Muscle of leg (tissue), 3 donors: ENCODE measurements at regions not wholly inside any gene's neighbourhood (a gene's known extent, or its start where the extent isn't known, plus 50 kb on each side); places are given as distances from the start of the nearest gene placed in this dataset.

Experiments
- DNase-seq: peaks from one replicate; pipeline ENCODE4 v3.0.0; 2013
- H3K27ac ChIP-seq: one replicate; pipeline ENCODE4 v1.5.1; 2013; ENCODE audit warnings: mild to moderate bottlenecking, low read length, control low read depth
- H3K27me3 ChIP-seq: one replicate; pipeline ENCODE4 v1.6.1; 2013; ENCODE audit warnings: low read length; ENCODE audit not compliant: control insufficient read depth, insufficient read depth
- H3K36me3 ChIP-seq: one replicate; pipeline ENCODE4 v1.6.1; 2013; ENCODE audit warnings: low read length; ENCODE audit not compliant: control insufficient read depth, insufficient read depth
- H3K4me1 ChIP-seq: one replicate; pipeline ENCODE4 v1.6.1; 2013; ENCODE audit warnings: low read length; ENCODE audit not compliant: control insufficient read depth, insufficient read depth
- H3K4me3 ChIP-seq: one replicate; pipeline ENCODE4 v1.5.1; 2013; ENCODE audit warnings: low read length, control low read depth
- H3K9me3 ChIP-seq: replicated peaks from 2 replicates; pipeline ENCODE4 v1.6.1; 2013; ENCODE audit warnings: low read depth, low read length; ENCODE audit not compliant: control insufficient read depth
- WGBS: methylation state at CpG from one replicate; pipeline ENCODE4 v1.1.5; 2013; ENCODE audit warnings: missing lambda C conversion rate; ENCODE audit not compliant: insufficient coverage; 5-methylcytosine and 5-hydroxymethylcytosine counted together

- Histone ChIP-seq H3K27me3 (no peaks in the 10 kb centered on the region), H3K36me3 (no peaks in the 10 kb centered on the region), H3K9me3 (no peaks in the 10 kb centered on the region), H3K4me1 (no peaks in the 10 kb centered on the region), H3K4me3 (no peak overlapping the region), H3K27ac (no peak overlapping the region)
- no CpG with 5 or more reads among the region's 2 CpGs for WGBS
- DNase-seq, result no peak
Observed at GRCh38 chr3:34599595-34599994, 801.2 kb downstream of the PDCD6IP start.

DNA sequence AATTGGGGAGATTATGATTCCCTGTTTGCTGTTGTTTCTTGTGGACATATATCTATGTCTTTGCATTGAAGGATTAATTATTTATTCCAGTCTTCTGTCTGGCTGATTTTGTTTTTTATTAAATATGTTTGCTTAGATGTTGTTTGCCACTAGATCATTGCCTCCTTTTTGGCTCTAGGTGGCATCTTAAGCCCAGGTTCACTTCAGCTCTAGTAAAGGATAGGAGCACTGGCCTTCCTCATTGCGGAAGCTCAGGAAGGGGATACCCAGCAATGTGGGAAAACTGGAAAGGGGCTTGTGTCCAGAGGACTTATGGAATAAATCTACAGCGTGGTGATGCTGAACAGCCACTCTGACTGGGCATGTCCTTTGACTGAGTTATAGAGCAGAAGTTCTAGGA lies 821.6 kb downstream of the PDCD6IP start:
- Histone ChIP-seq H3K4me3 (no peak overlapping the region), H3K27ac (no peak overlapping the region), H3K4me1 (no peaks in the 10 kb centered on the region), H3K36me3 (no peaks in the 10 kb centered on the region), H3K27me3 (no peaks in the 10 kb centered on the region), H3K9me3 (peaks cover 11% of the 10 kb centered on the region)
- DNase-seq, result no peak
- 60% methylated on average over 2 of the region's 2 CpGs for WGBS

DNA sequence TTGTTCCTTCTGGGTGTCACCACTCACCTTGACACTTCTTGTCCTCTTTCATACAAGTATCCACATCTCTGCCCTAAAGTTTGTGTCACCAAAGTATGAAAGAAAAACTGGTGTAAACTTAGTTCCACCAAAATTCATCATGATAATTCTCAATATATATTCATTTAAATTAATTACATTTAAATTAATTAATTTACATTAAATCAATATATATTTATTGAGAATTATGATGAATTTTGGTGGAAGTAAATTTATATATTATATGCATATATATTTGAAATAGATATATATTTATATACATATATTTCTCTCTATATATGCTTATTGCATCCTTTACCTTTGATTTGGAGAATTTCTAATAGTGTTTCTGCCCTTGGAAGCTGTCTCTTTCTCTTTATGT lies 828.3 kb downstream of the PDCD6IP start:
- no peak overlapping the region for H3K27ac ChIP-seq
- no peaks in the 10 kb centered on the region for H3K27me3 ChIP-seq
- H3K4me3 ChIP-seq, result no peak overlapping the region
- H3K9me3 ChIP-seq, result no peaks in the 10 kb centered on the region
- no peaks in the 10 kb centered on the region for H3K4me1 ChIP-seq
- no peak for DNase-seq
- H3K36me3 ChIP-seq, result no peaks in the 10 kb centered on the region

DNA sequence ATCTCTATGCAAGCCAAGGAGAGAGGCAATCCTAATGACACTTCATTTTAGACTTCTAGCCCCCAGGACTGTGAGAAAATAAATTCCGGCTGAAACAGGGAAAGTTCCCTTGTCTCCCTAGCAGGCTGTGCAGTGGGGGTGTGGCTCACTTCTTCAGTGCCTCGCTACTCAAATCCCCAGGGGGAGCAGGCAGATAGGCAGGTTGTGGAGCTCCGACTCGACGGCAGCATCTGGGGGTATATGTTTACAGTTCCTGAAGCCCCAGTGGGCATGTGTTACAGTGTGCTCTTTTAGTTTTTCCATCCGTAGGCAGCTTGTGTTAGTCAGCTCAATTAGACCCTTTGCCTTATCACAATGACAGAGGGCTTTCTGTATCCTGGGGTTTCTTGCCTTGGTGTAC lies 836.5 kb downstream of the PDCD6IP start:
- no peak for DNase-seq
- Histone ChIP-seq H3K4me1 (no peaks in the 10 kb centered on the region), H3K36me3 (no peaks in the 10 kb centered on the region), H3K4me3 (no peak overlapping the region), H3K27ac (no peak overlapping the region), H3K9me3 (peaks cover 2% of the 10 kb centered on the region), H3K27me3 (no peaks in the 10 kb centered on the region)
- 42% methylated on average over 2 of the region's 6 CpGs for WGBS

DNA sequence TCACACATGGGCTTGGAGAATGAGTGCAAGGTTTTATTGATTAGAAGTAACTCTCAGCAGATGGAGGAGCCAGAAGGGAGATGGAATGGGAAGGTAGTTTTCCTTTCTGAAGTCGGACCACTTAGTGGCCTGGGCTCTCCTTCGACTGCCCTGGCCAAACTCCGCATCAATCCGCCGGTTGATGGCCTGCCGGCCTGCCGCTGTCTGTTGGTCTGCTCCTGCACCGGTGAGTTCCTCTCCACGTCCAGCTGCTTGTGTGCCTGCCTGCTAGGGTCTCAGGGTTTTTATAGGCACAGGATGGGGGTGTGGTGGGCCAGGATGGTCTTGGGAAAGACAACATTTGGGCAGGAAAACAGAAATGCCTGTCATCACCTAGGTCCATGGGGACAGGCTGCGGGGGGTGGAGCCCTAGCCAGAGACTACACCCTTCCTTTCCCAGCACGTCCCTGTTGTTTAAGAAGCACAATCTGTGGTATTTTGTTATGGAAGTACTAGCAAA lies 837.0 kb downstream of the PDCD6IP start:
- no peak for DNase-seq
- no peak overlapping the region for H3K4me3 ChIP-seq
- no peaks in the 10 kb centered on the region for H3K4me1 ChIP-seq
- 84% methylated on average over 9 of the region's 11 CpGs for WGBS
- H3K27me3 ChIP-seq, result no peaks in the 10 kb centered on the region
- H3K27ac ChIP-seq, result no peak overlapping the region
- no peaks in the 10 kb centered on the region for H3K36me3 ChIP-seq
- H3K9me3 ChIP-seq, result peaks cover 2% of the 10 kb centered on the region

- DNase-seq, result peak; percentile 19
- no peak overlapping the region for H3K4me3 ChIP-seq
- H3K36me3 ChIP-seq, result no peaks in the 10 kb centered on the region
- H3K27ac ChIP-seq, result peak overlapping the region; percentile 37
- WGBS, result no CpG with 5 or more reads among the region's 5 CpGs
- no peaks in the 10 kb centered on the region for H3K9me3 ChIP-seq
- no peaks in the 10 kb centered on the region for H3K4me1 ChIP-seq
- no peaks in the 10 kb centered on the region for H3K27me3 ChIP-seq
Observed at GRCh38 chr3:34646911-34647460, 848.6 kb downstream of the PDCD6IP start.

GRCh38 chr3:34650131-34650530 lies 851.7 kb downstream of the PDCD6IP start:
- H3K9me3 ChIP-seq, result no peaks in the 10 kb centered on the region
- WGBS, result 86% methylated on average over 1 of the region's 4 CpGs
- DNase-seq, result no peak

GRCh38 chr3:34668915-34669314 lies 870.5 kb downstream of the PDCD6IP start:
- no peaks in the 10 kb centered on the region for H3K27me3 ChIP-seq
- DNase-seq, result no peak
- no peaks in the 10 kb centered on the region for H3K9me3 ChIP-seq
- H3K36me3 ChIP-seq, result no peaks in the 10 kb centered on the region
- H3K27ac ChIP-seq, result no peak overlapping the region
- H3K4me1 ChIP-seq, result no peaks in the 10 kb centered on the region
- H3K4me3 ChIP-seq, result no peak overlapping the region
- WGBS, result 69% methylated on average over 2 of the region's 3 CpGs

More at GRCh38 chr3:34650131-34650530, 851.7 kb downstream of the PDCD6IP start:
- no peak overlapping the region for H3K4me3 ChIP-seq
- H3K27ac ChIP-seq, result no peak overlapping the region
- no peaks in the 10 kb centered on the region for H3K27me3 ChIP-seq
- no peaks in the 10 kb centered on the region for H3K36me3 ChIP-seq
- no peaks in the 10 kb centered on the region for H3K4me1 ChIP-seq

DNA sequence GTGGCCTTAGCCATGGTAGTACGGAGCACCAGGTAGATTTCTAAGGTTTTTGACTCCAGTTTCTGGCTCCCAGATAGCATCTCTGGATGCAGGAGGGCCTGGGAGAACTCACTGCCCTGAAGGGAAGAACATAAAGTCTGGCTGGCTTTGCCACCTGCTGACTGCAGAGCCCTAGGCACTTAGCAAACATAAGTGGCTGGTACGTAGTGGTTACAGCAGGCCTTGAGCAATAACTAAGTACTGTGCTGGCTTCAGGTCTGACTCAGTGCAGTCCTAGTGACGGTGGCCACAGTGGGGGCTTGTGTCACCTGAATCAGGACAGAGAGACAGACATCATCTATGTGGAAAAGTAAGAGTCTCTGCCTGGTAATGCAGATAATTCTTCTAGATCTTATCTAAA lies 871.1 kb downstream of the PDCD6IP start:
- H3K36me3 ChIP-seq, result no peaks in the 10 kb centered on the region
- no peaks in the 10 kb centered on the region for H3K4me1 ChIP-seq
- H3K27ac ChIP-seq, result no peak overlapping the region
- DNase-seq, result no peak
- 81% methylated on average over 3 of the region's 3 CpGs for WGBS
- no peaks in the 10 kb centered on the region for H3K9me3 ChIP-seq
- no peak overlapping the region for H3K4me3 ChIP-seq
- H3K27me3 ChIP-seq, result no peaks in the 10 kb centered on the region

GRCh38 chr3:34675383-34676120 lies 877.1 kb downstream of the PDCD6IP start:
- H3K9me3 ChIP-seq, result peaks cover 4% of the 10 kb centered on the region
- no peaks in the 10 kb centered on the region for H3K4me1 ChIP-seq
- DNase-seq, result no peak
- no peak overlapping the region for H3K27ac ChIP-seq
- no peaks in the 10 kb centered on the region for H3K27me3 ChIP-seq
- no peaks in the 10 kb centered on the region for H3K36me3 ChIP-seq
- no peak overlapping the region for H3K4me3 ChIP-seq
- WGBS, result no CpG with 5 or more reads among the region's 2 CpGs
